ENCODE measurements at regions not wholly inside any gene's neighbourhood (a gene's known extent, or its start where the extent isn't known, plus 50 kb on each side); places are given as distances from the start of the nearest gene placed in this dataset.
"Not testable (repeated sequence)": the region's sequence is repeated elsewhere in the genome, so short reads cannot be mapped to it uniquely, and the experiment has no call there.

DNA sequence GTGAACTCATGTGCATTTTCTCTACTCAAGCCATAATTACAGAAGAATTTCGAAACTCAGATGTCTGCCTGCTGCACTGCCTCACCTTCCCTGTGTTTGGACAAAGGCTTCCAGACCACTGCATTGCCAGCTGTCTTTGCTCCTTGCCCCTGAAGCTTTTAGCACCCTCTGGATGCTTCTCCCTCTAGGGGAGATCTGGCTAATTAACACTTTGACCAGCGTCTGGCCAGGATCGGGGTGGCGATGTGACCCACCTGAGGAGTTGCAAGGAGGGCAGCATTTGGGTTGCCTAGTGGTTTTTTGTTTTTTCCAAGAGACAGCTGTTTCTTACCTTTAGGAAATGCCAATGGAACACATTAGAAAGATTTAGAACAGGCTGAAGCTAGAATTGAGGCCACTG, 127.7 kb upstream of the ZNF536 start:
- DNase-seq: no peak

DNA sequence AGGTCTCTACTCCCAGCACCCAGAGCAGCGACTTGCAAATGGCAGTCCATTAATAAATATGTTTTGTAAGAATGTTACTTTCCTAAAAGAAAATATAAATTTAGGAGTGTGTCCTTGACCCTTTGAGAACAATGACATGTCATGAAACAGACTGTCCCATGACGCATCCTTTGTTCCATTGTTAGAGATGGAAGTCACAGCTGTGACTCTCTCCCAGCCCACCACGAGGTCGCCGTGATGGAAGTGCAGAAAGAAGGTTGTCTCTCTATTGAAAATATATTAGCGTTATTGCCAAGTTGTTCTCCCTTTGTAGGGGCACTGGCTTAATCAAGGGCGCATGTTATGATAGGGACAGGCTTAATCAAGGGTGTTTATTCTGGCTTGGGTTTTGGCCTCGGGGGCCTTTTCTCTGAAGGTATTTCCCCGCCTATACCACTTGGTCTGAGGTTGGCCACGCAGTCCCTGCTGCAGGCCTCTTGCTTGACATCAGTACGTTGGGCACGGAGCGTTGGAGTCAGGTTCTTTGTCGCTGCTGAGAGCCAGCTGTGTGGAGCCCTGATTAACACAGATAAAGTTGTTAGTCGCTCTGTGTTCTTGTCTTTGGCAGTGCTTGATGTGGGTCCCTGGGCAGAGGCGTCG, 126.7 kb upstream of the ZNF536 start:
- DNase-seq: no peak

DNA sequence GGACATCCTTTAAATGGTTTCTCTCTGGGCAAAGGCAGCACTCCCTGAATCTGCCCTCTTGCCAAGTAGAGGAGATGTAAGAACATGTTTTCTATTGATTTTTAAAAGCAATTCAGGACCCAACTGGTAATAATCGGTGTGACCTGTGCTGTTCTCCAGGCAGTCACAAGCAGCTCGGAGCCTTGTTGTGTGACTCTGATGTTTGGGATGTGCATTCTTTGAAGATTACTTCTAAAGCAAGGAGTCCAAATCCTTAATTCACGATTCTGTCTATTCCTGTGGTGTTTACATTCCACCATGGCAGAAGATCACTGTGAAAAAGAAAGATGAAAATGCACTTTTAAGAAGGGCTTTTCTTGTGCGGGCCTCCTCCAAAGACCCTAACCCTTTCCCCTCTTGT, 122.3 kb upstream of the ZNF536 start:
- DNase-seq: no peak

DNA sequence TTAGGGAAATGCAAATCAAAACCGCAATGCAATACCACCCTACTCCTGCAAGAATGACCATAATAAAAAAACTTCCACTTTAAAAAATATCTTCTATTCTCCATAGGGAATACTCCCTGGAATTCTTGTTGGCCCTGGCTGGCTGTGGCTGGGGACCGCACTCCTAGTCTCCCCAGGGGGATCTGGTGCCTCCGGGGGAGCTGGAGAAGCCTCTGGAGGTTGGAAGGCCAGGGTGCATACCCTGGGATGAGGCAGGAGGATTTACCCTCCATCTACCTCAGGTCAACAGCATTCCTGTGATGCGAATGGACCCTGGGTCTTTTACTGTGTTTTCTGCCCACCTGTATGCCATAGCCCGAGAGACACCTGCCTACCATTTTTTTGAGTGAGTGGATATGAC, 120.0 kb upstream of the ZNF536 start:
- DNase-seq: no peak

- no peak for DNase-seq
Observed at GRCh38 chr19:30253581-30253996, 118.6 kb upstream of the ZNF536 start.

DNA sequence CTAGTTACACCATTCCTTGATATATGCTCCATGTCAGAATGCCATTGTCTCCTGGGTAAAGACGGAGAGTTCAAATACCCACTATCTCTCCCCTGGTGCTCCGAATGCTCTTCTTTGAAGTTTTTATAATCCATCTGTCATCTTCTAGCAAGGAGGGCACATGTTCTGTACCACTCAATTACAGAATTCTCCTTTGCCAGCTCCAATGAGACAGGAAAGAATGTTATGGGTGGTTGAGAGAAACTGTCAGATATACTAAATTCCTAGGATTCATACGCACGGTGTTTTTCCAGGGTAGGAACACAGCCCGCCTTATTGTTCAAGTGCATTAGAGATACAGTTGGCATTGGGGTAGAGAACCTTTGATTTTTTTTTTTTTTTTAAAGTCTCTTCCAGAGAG, 118.0 kb upstream of the ZNF536 start:
- no peak for DNase-seq

DNA sequence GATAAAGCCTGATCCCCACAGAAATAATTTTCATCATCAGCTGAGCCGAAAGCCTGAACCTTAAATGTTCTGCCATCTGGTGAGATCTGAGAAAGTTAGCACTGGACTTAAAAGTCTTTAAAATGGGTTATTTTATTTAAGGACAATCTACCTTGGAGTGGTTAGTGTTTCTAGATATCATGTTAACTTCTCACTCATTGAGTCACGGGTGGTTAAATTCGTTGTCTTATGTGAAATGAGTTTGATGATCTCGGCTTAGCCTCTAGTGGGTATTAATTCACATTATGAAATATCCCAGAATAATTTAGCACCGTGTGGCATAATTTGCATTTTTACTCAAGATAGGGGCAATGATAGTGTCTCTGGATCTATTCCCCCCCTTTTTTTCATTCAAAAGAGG, 117.4 kb upstream of the ZNF536 start:
- DNase-seq: no peak

DNA sequence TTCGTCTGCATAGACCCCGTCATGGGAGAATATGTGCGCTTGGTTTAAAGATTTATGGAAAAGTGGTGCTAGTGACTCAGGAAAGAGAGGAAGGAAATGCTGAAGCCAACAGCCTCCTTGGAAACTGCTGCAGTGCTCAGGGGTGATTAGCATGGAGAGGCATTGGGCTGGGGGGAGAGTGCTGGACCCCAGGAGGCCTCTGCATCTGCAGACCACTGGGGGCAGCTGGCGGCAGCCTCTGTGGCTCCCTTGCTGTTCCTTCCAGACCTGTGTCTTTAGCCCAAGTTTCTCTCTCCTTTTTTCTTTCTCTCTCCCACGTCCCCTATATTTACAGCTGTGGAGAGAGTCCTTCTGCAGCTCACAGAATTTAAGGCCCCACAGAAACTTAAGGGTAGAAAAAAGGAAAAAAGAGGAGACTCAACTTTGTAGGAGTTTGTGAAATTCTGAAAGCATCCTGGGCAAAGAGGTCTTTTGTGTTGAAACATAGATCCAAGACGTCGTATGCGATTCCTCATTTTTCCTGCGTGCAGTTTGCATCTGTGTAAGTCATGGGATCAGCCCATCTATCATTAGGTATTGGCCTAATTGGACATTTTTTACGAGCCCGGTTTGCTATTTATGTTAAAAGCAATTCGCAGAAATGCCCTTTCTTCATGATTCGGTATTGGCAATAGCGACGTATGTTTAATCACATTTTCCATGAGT, 116.2 kb upstream of the ZNF536 start:
- DNase-seq: no peak

- DNase-seq: no peak
Observed at GRCh38 chr19:30256496-30256850, 115.7 kb upstream of the ZNF536 start.

- DNase-seq: no peak
Observed at GRCh38 chr19:30263830-30264381, 108.3 kb upstream of the ZNF536 start.

- DNase-seq: not testable (repeated sequence)
Observed at GRCh38 chr19:30265918-30266317, 106.3 kb upstream of the ZNF536 start.

GRCh38 chr19:30266687-30267086, 105.5 kb upstream of the ZNF536 start:
- no peak for DNase-seq

DNA sequence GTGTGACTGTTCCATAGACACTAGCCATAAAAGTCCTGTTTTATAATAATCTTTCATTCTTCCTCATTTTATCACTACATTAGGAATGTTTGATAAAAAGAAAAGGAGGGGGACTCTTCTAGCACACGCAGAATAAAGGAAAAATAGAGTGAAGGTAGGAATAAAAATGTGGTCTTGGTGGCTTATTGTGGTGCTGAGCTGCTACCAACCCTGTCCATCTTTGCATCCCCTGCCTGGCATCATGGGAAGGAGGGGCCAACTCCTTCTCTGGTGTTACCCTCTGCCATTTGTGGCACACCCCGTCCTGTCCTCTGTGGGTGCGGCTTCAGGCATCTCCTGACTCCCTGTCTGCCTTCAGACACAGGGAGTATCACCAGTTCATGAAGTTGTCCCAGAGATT, 104.9 kb upstream of the ZNF536 start:
- no peak for DNase-seq

DNA sequence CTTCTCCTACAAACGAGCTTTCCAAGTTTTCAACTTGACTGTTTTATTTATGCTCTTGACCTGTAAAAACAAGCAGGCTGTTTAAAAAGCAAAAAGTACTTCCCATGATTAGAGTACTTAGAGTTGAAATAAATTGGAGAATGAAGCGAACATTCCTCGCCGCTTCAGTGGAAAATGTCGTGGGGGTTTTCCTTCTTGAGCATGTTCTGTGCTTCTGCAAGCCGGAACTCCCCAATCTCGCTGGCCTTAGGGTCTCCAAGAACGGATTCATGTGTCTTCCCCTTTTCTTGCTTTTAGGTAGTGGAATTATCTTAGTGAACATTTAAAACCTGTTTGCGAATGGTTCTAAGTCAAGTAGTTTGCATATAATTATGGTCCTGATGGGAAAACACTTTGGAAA, 103.6 kb upstream of the ZNF536 start:
- DNase-seq: no peak

- no peak for DNase-seq
Observed at GRCh38 chr19:30269638-30270037, 102.5 kb upstream of the ZNF536 start.

- no peak for DNase-seq
Observed at GRCh38 chr19:30271816-30272215, 100.4 kb upstream of the ZNF536 start.

- no peak for DNase-seq
Observed at GRCh38 chr19:30272554-30272953, 99.6 kb upstream of the ZNF536 start.

GRCh38 chr19:30273184-30273583, 99.0 kb upstream of the ZNF536 start:
- DNase-seq: no peak

GRCh38 chr19:30274987-30275386, 97.2 kb upstream of the ZNF536 start:
- no peak for DNase-seq

- DNase-seq: no peak
Observed at GRCh38 chr19:30276011-30276882, 95.9 kb upstream of the ZNF536 start.

GRCh38 chr19:30276883-30277280, 95.3 kb upstream of the ZNF536 start:
- no peak for DNase-seq

GRCh38 chr19:30277941-30278881, 94.0 kb upstream of the ZNF536 start:
- no peak for DNase-seq

Measured in occipital lobe (tissue), 1 donor.